Nephron progenitor cell (in vitro differentiated cells): ENCODE measurements at regions not wholly inside any gene's neighbourhood (a gene's known extent, or its start where the extent isn't known, plus 50 kb on each side); places are given as distances from the start of the nearest gene placed in this dataset.

Experiments used
- DNase-seq: peaks from one replicate; pipeline ENCODE4 v3.0.0; 2021
- H3K27ac Mint-ChIP-seq: 2 replicates; pipeline ENCODE4 v1.8.0; 2021; ENCODE audit warnings: mild to moderate bottlenecking, moderate library complexity, mixed read lengths
- H3K27me3 Mint-ChIP-seq: 2 replicates; pipeline ENCODE4 v1.8.0; 2021; ENCODE audit warnings: mild to moderate bottlenecking, low read depth, mixed read lengths; ENCODE audit not compliant: poor library complexity
- H3K36me3 Mint-ChIP-seq: 2 replicates; pipeline ENCODE4 v1.8.0; 2021; ENCODE audit warnings: low read depth, mixed read lengths
- H3K4me1 Mint-ChIP-seq: 2 replicates; pipeline ENCODE4 v1.8.0; 2021; ENCODE audit warnings: mixed read lengths
- H3K4me3 Mint-ChIP-seq: 2 replicates; pipeline ENCODE4 v1.8.0; 2021; ENCODE audit warnings: mild to moderate bottlenecking, moderate library complexity, mixed read lengths
- H3K9me3 Mint-ChIP-seq: 2 replicates; pipeline ENCODE4 v1.8.0; 2021; ENCODE audit warnings: mild to moderate bottlenecking, moderate library complexity, mixed read lengths
- CTCF ChIP-seq: fragments of 200-600 bp; sonication (generic); IDR thresholded peaks from 2 replicates; pipeline ENCODE4 v1.5.0; 2021; ENCODE audit warnings: antibody characterized with exemption

GRCh38 chr11:134537296-134537695, 125.3 kb upstream of the B3GAT1 start:
- Mint-ChIP-seq H3K9me3 (no peaks in the 10 kb centered on the region), H3K36me3 (no peaks in the 10 kb centered on the region), H3K27ac (no peak overlapping the region), H3K27me3 (peaks cover 11% of the 10 kb centered on the region), H3K4me1 (peaks cover 32% of the 10 kb centered on the region), H3K4me3 (no peak overlapping the region)
- no peak for TF ChIP-seq CTCF
- no peak for DNase-seq

DNA sequence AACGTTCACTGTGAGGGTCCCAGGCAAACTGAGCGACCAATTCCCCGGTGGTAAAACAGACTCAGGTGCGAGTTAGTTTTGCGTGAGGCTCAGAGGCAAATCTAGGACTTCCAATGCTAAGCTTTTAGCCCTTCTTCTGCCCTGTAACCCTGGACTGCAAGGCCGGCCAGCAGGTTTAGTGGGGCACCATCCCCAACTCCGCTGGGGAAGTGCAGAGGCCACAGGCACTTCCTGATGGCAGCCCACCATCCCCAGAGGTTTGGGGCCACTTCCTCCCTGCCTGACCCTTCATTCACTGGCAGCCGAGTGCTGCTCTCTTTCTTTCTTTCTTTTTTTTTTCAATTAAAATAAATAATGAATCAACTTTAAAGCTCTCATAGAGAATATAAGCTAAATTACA, 124.6 kb upstream of the B3GAT1 start:
- Mint-ChIP-seq H3K36me3 (no peaks in the 10 kb centered on the region), H3K27ac (peak overlapping the region; percentile 32)

DNA sequence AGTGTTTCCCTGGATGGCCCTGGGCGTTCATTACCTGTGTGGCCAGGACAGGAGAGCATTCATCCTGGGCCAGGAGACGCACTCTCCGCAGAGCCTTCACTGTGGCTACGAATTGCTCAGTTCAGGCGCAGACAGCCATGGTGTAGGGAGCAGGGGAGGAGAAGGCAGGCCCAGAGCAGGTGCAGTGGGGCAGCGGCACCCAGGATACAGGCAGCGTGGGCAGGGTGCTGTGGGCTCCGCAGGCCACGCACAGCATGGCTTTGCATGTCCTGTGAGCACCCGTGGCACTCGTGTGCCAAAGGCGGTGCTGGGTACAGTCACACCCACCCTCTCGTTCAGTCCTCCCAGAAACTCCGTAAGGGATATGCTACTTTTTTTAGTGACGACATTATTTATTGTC, 124.2 kb upstream of the B3GAT1 start:
- no peak overlapping the region for H3K4me3 Mint-ChIP-seq
- TF ChIP-seq CTCF: no peak
- peaks cover 42% of the 10 kb centered on the region for H3K4me1 Mint-ChIP-seq
- no peak for DNase-seq
- H3K27ac Mint-ChIP-seq: peak overlapping the region; percentile 32
- H3K27me3 Mint-ChIP-seq: peaks cover 7% of the 10 kb centered on the region
- no peaks in the 10 kb centered on the region for H3K36me3 Mint-ChIP-seq
- H3K9me3 Mint-ChIP-seq: no peaks in the 10 kb centered on the region

More for the DNA sequence above, 124.6 kb upstream of the B3GAT1 start:
- H3K27me3 Mint-ChIP-seq: peaks cover 7% of the 10 kb centered on the region
- peaks cover 38% of the 10 kb centered on the region for H3K4me1 Mint-ChIP-seq
- no peaks in the 10 kb centered on the region for H3K9me3 Mint-ChIP-seq
- H3K4me3 Mint-ChIP-seq: no peak overlapping the region
- DNase-seq: no peak
- no peak for TF ChIP-seq CTCF

DNA sequence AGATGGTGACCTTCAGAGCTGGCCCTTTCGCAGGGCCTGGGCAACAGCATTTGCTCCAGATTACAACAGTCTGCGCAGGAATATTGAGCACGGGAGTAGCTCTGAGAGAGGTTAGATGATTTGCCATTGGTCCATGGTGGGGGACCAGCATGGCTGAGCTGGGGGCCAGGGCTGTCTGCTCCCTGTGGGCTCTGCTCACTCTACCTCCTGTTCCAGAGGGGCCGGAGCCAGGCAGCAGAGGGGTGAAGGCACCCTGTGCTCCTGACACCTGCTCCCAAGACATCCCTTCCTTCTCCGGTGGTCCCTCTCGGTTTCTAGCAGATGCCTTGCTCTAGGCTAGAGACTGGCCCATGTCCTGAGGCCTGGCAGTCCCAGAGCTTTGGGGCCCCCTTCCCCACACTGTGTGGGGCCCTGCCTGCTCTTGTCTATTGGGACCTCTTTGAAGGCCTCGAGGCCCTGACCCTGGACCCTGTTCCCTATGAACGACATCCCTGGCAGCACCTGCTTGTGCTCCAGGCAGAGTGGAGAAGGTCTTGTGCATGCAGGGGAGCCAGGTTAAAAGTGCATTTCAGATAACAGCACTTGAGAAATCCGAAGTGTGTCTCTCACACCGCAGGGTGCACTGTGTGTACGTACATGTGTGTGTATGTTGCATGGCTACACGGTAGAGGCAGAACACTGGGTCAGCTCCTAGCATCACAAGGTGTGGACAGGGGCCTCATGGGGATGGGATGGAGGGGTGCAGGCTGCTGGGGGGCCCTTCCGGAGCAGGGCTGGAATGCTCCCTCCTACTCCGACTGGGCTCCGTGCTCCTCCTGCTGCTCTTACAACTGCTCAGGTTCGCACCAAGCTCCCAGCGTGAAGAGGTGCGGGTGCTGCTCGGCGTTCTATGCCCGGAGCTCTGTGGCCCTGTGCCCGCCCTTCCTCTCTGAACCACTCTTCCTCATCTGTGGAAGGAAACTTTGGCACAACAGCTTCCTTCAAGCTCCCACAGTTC, 123.3 kb upstream of the B3GAT1 start:
- no peak overlapping the region for H3K4me3 Mint-ChIP-seq
- no peak for DNase-seq
- H3K9me3 Mint-ChIP-seq: no peaks in the 10 kb centered on the region
- H3K27ac Mint-ChIP-seq: no peak overlapping the region
- H3K36me3 Mint-ChIP-seq: no peaks in the 10 kb centered on the region
- H3K4me1 Mint-ChIP-seq: peaks cover 51% of the 10 kb centered on the region
- TF ChIP-seq CTCF: no peak
- H3K27me3 Mint-ChIP-seq: peaks cover 12% of the 10 kb centered on the region

DNA sequence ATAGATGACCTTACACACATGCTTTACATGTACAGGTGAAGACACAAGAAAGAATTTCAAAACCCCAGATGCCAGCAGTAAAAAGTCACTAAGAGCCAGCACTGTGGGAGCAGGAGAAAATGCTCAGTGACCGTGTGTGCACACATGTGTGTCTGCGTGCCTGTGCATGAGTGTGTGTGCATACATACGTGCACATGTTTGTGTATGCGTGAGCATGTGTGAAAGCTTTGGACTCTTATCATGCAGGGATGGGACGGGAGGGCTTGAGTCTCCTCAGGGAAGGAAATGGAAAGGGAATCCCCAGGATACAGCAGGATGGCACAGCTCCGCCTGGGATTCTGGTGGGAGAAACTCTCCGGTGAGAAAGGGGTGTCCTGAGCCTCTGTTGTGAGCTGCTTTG, 121.5 kb upstream of the B3GAT1 start:
- DNase-seq: no peak
- Mint-ChIP-seq H3K4me1 (peaks cover 43% of the 10 kb centered on the region), H3K27ac (no peak overlapping the region), H3K27me3 (peaks cover 11% of the 10 kb centered on the region), H3K36me3 (no peaks in the 10 kb centered on the region), H3K9me3 (no peaks in the 10 kb centered on the region), H3K4me3 (no peak overlapping the region)
- no peak for TF ChIP-seq CTCF
